ENCODE measurements at regions not wholly inside any gene's neighbourhood (a gene's known extent, or its start where the extent isn't known, plus 50 kb on each side); places are given as distances from the start of the nearest gene placed in this dataset.

GRCh38 chr15:77557144-77557543, 75.6 kb downstream of the LINGO1 start:
- TF ChIP-seq TAF1 (IDR thresholded peaks at IDR 0.05; ENCODE audit: low read depth, low read length) = no peak
- TF ChIP-seq POLR2A (IDR thresholded peaks at IDR 0.05; ENCODE audit: low read depth, low read length) = no peak
